Gastrocnemius medialis (tissue), 4 donors: ENCODE measurements at regions not wholly inside any gene's neighbourhood (a gene's known extent, or its start where the extent isn't known, plus 50 kb on each side); places are given as distances from the start of the nearest gene placed in this dataset.

ENCODE experiments used
- CTCF ChIP-seq, 5 experiments: fragments of 450-650 bp in 3 of 5; fragments of 200-600 bp in 2 of 5; sonication (generic) in 2 of 5; IDR thresholded peaks in 4 of 5; conservative IDR thresholded peaks in 1 of 5; 1 replicate in 4 of 5; 2 replicates in 1 of 5; pipeline ENCODE4 v1.5.1; 2016 to 2019; ENCODE audit warnings: antibody characterized with exemption in 5 of 5, mild to moderate bottlenecking in 3 of 5, moderate library complexity in 3 of 5
- POLR2A ChIP-seq, 2 donors: fragments of 450-650 bp; IDR thresholded peaks; one replicate each; pipeline ENCODE4 v1.6.1; 2017; ENCODE audit warnings: antibody characterized with exemption in 2 of 2, mild to moderate bottlenecking in 2 of 2, moderate library complexity in 2 of 2

- no peak for TF ChIP-seq CTCF (IDR thresholded peaks at IDR 0.05 in 4 of 5, conservative IDR thresholded peaks at IDR 0.05 in 1 of 5)
- TF ChIP-seq POLR2A (IDR thresholded peaks at IDR 0.05): no peak
Measured at GRCh38 chr15:62823561-62823960, 219.0 kb upstream of the TPM1 start.
